ENCODE measurements at regions not wholly inside any gene's neighbourhood (a gene's known extent, or its start where the extent isn't known, plus 50 kb on each side); places are given as distances from the start of the nearest gene placed in this dataset.

GRCh38 chr13:33739254-33739653 lies 78.7 kb upstream of the RFC3 start:
- no peaks in the 10 kb centered on the region for H3K27me3 ChIP-seq (ENCODE audit: control insufficient read depth, insufficient read depth, low read length)
- DNase-seq (ENCODE audit: low read depth, low spot score): no peak
- in situ Hi-C loops (cut with HindIII; ENCODE audit: low pct_unique_long_range_greater_than_20kb, low sequenced_read_pairs) (no loop called here), intact Hi-C loops (cut with micrococcal nuclease; ENCODE audit: unreplicated experiment) (no loop called here)
- POLR2A ChIA-PET: no interaction called here
- H3K9me3 ChIP-seq (ENCODE audit: control insufficient read depth, insufficient read depth, low read depth, low read length): no peaks in the 10 kb centered on the region
- no peaks in the 10 kb centered on the region for H3K36me3 ChIP-seq (ENCODE audit: control insufficient read depth, insufficient read depth, low read length)
- BruUV-seq (replicated peaks): no TSS peak
- H3K4me1 ChIP-seq (ENCODE audit: control insufficient read depth, insufficient read depth, low read length): no peaks in the 10 kb centered on the region
- TF ChIP-seq TCF7L2 (IDR thresholded peaks at IDR 0.05; ENCODE audit: low read depth, low read length) (no peak), SIN3A (IDR thresholded peaks at IDR 0.05; ENCODE audit: borderline replicate concordance, insufficient read depth, low read depth, low read length) (no peak), REST (IDR thresholded peaks at IDR 0.05; ENCODE audit: insufficient read depth in 1 of 2, low read depth in 2 of 2, low read length in 1 of 2) (no peak), POLR2AphosphoS5 (IDR thresholded peaks at IDR 0.05; ENCODE audit: low read depth, low read length) (no peak), CTCF (IDR thresholded peaks at IDR 0.05) (no peak)
- CTCF ChIA-PET: no interaction called here
- H3K27ac ChIP-seq (ENCODE audit: low read length): no peak overlapping the region
- H3K4me3 ChIP-seq (ENCODE audit: low read depth in 2 of 2, low read length in 2 of 2): no peak overlapping the region
- ATAC-seq: no peak

GRCh38 chr13:33740134-33740538 lies 77.8 kb upstream of the RFC3 start:
- no peak for ATAC-seq
- Histone ChIP-seq H3K27ac (ENCODE audit: low read length) (no peak overlapping the region), H3K4me3 (ENCODE audit: low read depth in 2 of 2, low read length in 2 of 2) (no peak overlapping the region), H3K27me3 (ENCODE audit: control insufficient read depth, insufficient read depth, low read length) (no peaks in the 10 kb centered on the region), H3K36me3 (ENCODE audit: control insufficient read depth, insufficient read depth, low read length) (no peaks in the 10 kb centered on the region), H3K4me1 (ENCODE audit: control insufficient read depth, insufficient read depth, low read length) (no peaks in the 10 kb centered on the region), H3K9me3 (ENCODE audit: control insufficient read depth, insufficient read depth, low read depth, low read length) (no peaks in the 10 kb centered on the region)
- intact Hi-C loops (cut with micrococcal nuclease; ENCODE audit: unreplicated experiment): no loop called here
- no peak for DNase-seq (ENCODE audit: low read depth, low spot score)
- ChIA-PET CTCF (no interaction called here), POLR2A (no interaction called here)
- TF ChIP-seq TCF7L2 (IDR thresholded peaks at IDR 0.05; ENCODE audit: low read depth, low read length) (no peak), SIN3A (IDR thresholded peaks at IDR 0.05; ENCODE audit: borderline replicate concordance, insufficient read depth, low read depth, low read length) (no peak), CTCF (IDR thresholded peaks at IDR 0.05) (no peak), POLR2AphosphoS5 (IDR thresholded peaks at IDR 0.05; ENCODE audit: low read depth, low read length) (no peak), REST (IDR thresholded peaks at IDR 0.05; ENCODE audit: insufficient read depth in 1 of 2, low read depth in 2 of 2, low read length in 1 of 2) (no peak)
- no TSS peak for BruUV-seq (replicated peaks)
- in situ Hi-C loops (cut with HindIII; ENCODE audit: low pct_unique_long_range_greater_than_20kb, low sequenced_read_pairs): no loop called here

Data from Panc1 (cell line).